Osteoblast (primary cell): ENCODE measurements at regions not wholly inside any gene's neighbourhood (a gene's known extent, or its start where the extent isn't known, plus 50 kb on each side); places are given as distances from the start of the nearest gene placed in this dataset.

Experiments used
- DNase-seq: peaks from one replicate; pipeline ENCODE4 v3.0.0; 2011; ENCODE audit warnings: low spot score, mixed read lengths; ENCODE audit not compliant: insufficient read length; ENCODE audit errors: missing footprints
- H2AFZ ChIP-seq: 2 replicates; pipeline ENCODE4 v1.6.0; 2011; ENCODE audit warnings: mild to moderate bottlenecking, low read length
- H3K27ac ChIP-seq: 2 replicates; pipeline ENCODE4 v1.5.1; 2011; ENCODE audit warnings: mild to moderate bottlenecking, low read depth, low read length, moderate library complexity
- H3K27me3 ChIP-seq: 2 replicates; pipeline ENCODE4 v1.6.0; 2012; ENCODE audit warnings: mild to moderate bottlenecking, control low read depth, inconsistent platforms, low read length, moderate library complexity; ENCODE audit not compliant: insufficient read depth
- H3K36me3 ChIP-seq: 2 replicates; pipeline ENCODE4 v1.5.1; 2011; ENCODE audit warnings: mild to moderate bottlenecking, low read length, control low read depth, moderate library complexity; ENCODE audit not compliant: insufficient read depth
- H3K4me1 ChIP-seq: 2 replicates; pipeline ENCODE4 v1.5.1; 2011; ENCODE audit warnings: mild to moderate bottlenecking, low read length, control low read depth, moderate library complexity; ENCODE audit not compliant: insufficient read depth
- H3K4me2 ChIP-seq: 2 replicates; pipeline ENCODE4 v1.6.0; 2011; ENCODE audit warnings: mild to moderate bottlenecking, low read length; ENCODE audit not compliant: insufficient read depth
- H3K4me3 ChIP-seq: fragments of 200-600 bp; sonication (generic); 3 replicates; pipeline ENCODE4 v1.5.1; 2012; ENCODE audit warnings: mild to moderate bottlenecking, low read length, inconsistent platforms; ENCODE audit not compliant: insufficient read depth
- H3K79me2 ChIP-seq: 2 replicates; pipeline ENCODE4 v1.6.0; 2012; ENCODE audit warnings: mild to moderate bottlenecking, low read length, control low read depth, inconsistent platforms; ENCODE audit not compliant: insufficient read depth
- H3K9me3 ChIP-seq: 2 replicates; pipeline ENCODE4 v1.5.1; 2011; ENCODE audit warnings: low read depth, low read length, control low read depth
- H4K20me1 ChIP-seq: 2 replicates; pipeline ENCODE4 v1.6.0; 2012; ENCODE audit warnings: mild to moderate bottlenecking, low read length, control low read depth; ENCODE audit not compliant: insufficient read depth
- CTCF ChIP-seq: IDR thresholded peaks from 2 replicates; pipeline ENCODE4 v1.5.1; 2011; ENCODE audit warnings: mild to moderate bottlenecking, low read depth, low read length, moderate library complexity; ENCODE audit errors: extremely low read depth

GRCh38 chr4:137468836-137469235 is 63.5 kb downstream of the PCDH18 start:
- no peaks in the 10 kb centered on the region for H3K79me2 ChIP-seq
- H4K20me1 ChIP-seq = no peaks in the 10 kb centered on the region
- H3K4me3 ChIP-seq = no peak overlapping the region
- no peaks in the 10 kb centered on the region for H3K9me3 ChIP-seq
- no peaks in the 10 kb centered on the region for H3K27me3 ChIP-seq
- H2AFZ ChIP-seq = no peak overlapping the region
- no peak overlapping the region for H3K4me2 ChIP-seq
- H3K27ac ChIP-seq = no peak overlapping the region
- DNase-seq = no peak
- no peaks in the 10 kb centered on the region for H3K36me3 ChIP-seq
- TF ChIP-seq CTCF = no peak
- peaks cover 6% of the 10 kb centered on the region for H3K4me1 ChIP-seq

- TF ChIP-seq CTCF = no peak
- Histone ChIP-seq H3K4me3 (no peak overlapping the region), H3K27me3 (no peaks in the 10 kb centered on the region), H3K4me2 (no peak overlapping the region), H4K20me1 (no peaks in the 10 kb centered on the region), H3K36me3 (no peaks in the 10 kb centered on the region), H3K4me1 (peaks cover 6% of the 10 kb centered on the region), H3K79me2 (no peaks in the 10 kb centered on the region), H2AFZ (no peak overlapping the region), H3K9me3 (no peaks in the 10 kb centered on the region), H3K27ac (no peak overlapping the region)
- DNase-seq = no peak
Observed at GRCh38 chr4:137467537-137467936, 64.8 kb downstream of the PCDH18 start.

GRCh38 chr4:137463377-137464003 is 68.8 kb downstream of the PCDH18 start:
- Histone ChIP-seq H3K79me2 (no peaks in the 10 kb centered on the region), H2AFZ (no peak overlapping the region), H3K9me3 (no peaks in the 10 kb centered on the region), H3K36me3 (no peaks in the 10 kb centered on the region), H3K4me3 (no peak overlapping the region), H3K4me1 (no peaks in the 10 kb centered on the region), H3K27ac (no peak overlapping the region), H4K20me1 (no peaks in the 10 kb centered on the region), H3K4me2 (no peak overlapping the region), H3K27me3 (no peaks in the 10 kb centered on the region)
- TF ChIP-seq CTCF = no peak
- no peak for DNase-seq

- Histone ChIP-seq H3K27ac (no peak overlapping the region), H3K79me2 (no peaks in the 10 kb centered on the region), H3K36me3 (no peaks in the 10 kb centered on the region), H2AFZ (peak overlapping the region; percentile 20), H3K27me3 (no peaks in the 10 kb centered on the region), H3K4me1 (no peaks in the 10 kb centered on the region), H3K4me2 (no peak overlapping the region), H4K20me1 (no peaks in the 10 kb centered on the region), H3K9me3 (no peaks in the 10 kb centered on the region), H3K4me3 (no peak overlapping the region)
- DNase-seq = no peak
- TF ChIP-seq CTCF = no peak
Observed at GRCh38 chr4:137455647-137456321, 76.5 kb downstream of the PCDH18 start.
